ENCODE measurements at regions not wholly inside any gene's neighbourhood (a gene's known extent, or its start where the extent isn't known, plus 50 kb on each side); places are given as distances from the start of the nearest gene placed in this dataset.

DNA sequence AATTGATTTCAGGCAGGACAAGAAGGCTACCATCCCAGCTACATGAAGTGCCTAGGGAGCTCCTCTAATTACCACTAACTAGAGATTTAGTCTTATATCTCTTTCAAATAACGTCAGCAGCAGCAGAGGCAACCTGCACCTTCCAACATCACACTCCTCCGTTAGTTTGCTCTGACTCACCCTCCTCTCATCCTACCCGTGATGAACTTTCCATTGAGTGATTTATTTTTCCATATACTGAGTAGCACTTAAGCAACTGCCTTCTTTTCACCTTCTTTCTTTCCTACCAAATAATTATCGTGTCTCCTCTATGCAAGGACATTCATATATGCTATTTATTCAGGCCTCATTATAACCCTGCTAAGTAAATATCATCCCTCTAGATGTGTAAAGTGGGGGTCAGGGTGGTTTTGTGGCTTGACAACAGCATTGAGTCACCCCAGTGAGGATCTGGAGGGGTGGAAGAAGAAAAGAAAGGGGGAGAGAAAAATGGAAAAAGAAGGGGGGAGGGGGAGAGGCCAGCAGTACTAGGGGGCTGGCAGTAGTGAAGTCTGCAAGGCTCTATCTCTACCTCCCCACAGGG lies 64.6 kb upstream of the CAST start:
- H3K4me3 ChIP-seq (ENCODE audit: low read length), result no peak overlapping the region
- H3K36me3 ChIP-seq (ENCODE audit: control insufficient read depth, insufficient read depth, low read length), result no peaks in the 10 kb centered on the region
- H3K56ac ChIP-seq (ENCODE audit: low read length), result no peak overlapping the region
- no peak overlapping the region for H3K4ac ChIP-seq (ENCODE audit: low read depth, low read length)
- no peak overlapping the region for H3K23ac ChIP-seq (ENCODE audit: low read length)
- no peak overlapping the region for H2AK5ac ChIP-seq (ENCODE audit: low read length)
- no peak overlapping the region for H3K18ac ChIP-seq (ENCODE audit: low read length)
- H4K8ac ChIP-seq (ENCODE audit: low read depth, low read length), result no peak overlapping the region
- H3K79me1 ChIP-seq (ENCODE audit: low read length), result no peaks in the 10 kb centered on the region
- H4K5ac ChIP-seq (ENCODE audit: low read length), result no peak overlapping the region
- WGBS (ENCODE audit: extremely low coverage, insufficient coverage, low lambda C conversion rate), result no CpG with 5 or more reads among the region's 4 CpGs
- no peak for DNase-seq
- H3K79me2 ChIP-seq (ENCODE audit: control insufficient read depth, insufficient read depth, low read length), result no peaks in the 10 kb centered on the region
- H3K27me3 ChIP-seq (ENCODE audit: insufficient read depth, low read length, poor library complexity), result no peaks in the 10 kb centered on the region
- H2BK15ac ChIP-seq (replicated peaks; ENCODE audit: low read depth), result no peak overlapping the region
- no peak overlapping the region for H3K9ac ChIP-seq (ENCODE audit: low read length)
- no peak overlapping the region for H2BK120ac ChIP-seq (ENCODE audit: low read depth, low read length)
- H3K27ac ChIP-seq (ENCODE audit: low read depth, low read length), result no peak overlapping the region
- H3K4me1 ChIP-seq (ENCODE audit: control insufficient read depth, low read depth, low read length), result no peaks in the 10 kb centered on the region
- H3K4me2 ChIP-seq (ENCODE audit: low read length), result no peak overlapping the region
- no peak overlapping the region for H2BK5ac ChIP-seq (ENCODE audit: low read length)

DNA sequence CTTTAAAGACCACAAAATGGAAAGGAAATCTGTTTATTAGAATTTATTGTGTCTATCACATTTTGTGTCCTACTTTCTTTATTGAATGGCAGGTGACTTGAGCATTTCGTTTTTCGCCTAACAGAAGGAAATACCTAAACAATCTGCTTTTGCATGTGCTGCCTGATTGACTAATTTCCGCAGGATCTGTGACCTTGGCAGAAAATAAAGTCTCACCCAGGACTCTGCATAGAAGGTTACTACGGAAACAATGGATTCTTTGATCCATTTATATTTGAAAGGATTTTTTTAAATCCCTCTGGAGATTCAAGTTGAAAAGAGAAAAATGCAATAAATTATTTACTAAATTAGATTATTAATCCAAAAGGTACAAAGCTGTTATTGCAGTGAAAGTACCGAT lies 61.0 kb upstream of the CAST start:
- Histone ChIP-seq H3K56ac (ENCODE audit: low read length) (no peak overlapping the region), H4K8ac (ENCODE audit: low read depth, low read length) (no peak overlapping the region), H4K5ac (ENCODE audit: low read length) (no peak overlapping the region), H3K36me3 (ENCODE audit: control insufficient read depth, insufficient read depth, low read length) (no peaks in the 10 kb centered on the region), H3K4ac (ENCODE audit: low read depth, low read length) (no peak overlapping the region), H3K23ac (ENCODE audit: low read length) (no peak overlapping the region), H2BK5ac (ENCODE audit: low read length) (no peak overlapping the region), H3K4me3 (ENCODE audit: low read length) (no peak overlapping the region), H3K79me1 (ENCODE audit: low read length) (no peaks in the 10 kb centered on the region), H3K27ac (ENCODE audit: low read depth, low read length) (no peak overlapping the region), H3K9ac (ENCODE audit: low read length) (no peak overlapping the region), H3K79me2 (ENCODE audit: control insufficient read depth, insufficient read depth, low read length) (no peaks in the 10 kb centered on the region), H2AK5ac (ENCODE audit: low read length) (no peak overlapping the region), H3K4me1 (ENCODE audit: control insufficient read depth, low read depth, low read length) (no peaks in the 10 kb centered on the region), H3K27me3 (ENCODE audit: insufficient read depth, low read length, poor library complexity) (no peaks in the 10 kb centered on the region), H2BK120ac (ENCODE audit: low read depth, low read length) (no peak overlapping the region), H3K18ac (ENCODE audit: low read length) (no peak overlapping the region), H2BK15ac (replicated peaks; ENCODE audit: low read depth) (no peak overlapping the region), H3K4me2 (ENCODE audit: low read length) (no peak overlapping the region)
- WGBS (ENCODE audit: extremely low coverage, insufficient coverage, low lambda C conversion rate), result no CpG with 5 or more reads among the region's 5 CpGs
- no peak for DNase-seq

DNA sequence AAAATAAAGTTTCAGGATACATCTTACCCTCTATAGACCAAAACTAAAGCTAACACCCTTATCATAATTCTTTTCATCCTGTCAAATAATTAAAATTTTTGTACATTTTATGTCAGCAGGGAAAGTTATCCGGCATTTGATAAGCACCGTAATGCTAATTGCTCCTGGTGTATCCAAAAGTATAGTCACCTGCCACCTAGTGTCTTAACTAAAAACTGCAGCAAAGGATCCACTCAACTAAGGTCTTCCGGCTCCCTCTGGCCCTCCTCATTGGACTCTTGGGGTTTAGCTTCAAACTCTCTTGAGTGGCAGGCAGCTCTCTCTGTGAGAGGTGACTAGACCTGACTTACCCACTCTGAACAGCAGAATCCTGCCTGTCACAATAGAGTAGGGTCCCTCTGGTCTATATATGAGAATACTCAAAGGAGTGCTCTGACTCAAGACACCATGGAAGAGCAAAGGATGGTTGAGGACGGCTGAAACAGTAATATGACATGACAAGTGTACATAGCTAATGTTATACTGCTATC lies 60.4 kb upstream of the CAST start:
- DNase-seq, result peak; percentile 73
- H4K5ac ChIP-seq (ENCODE audit: low read length), result no peak overlapping the region
- H3K23ac ChIP-seq (ENCODE audit: low read length), result no peak overlapping the region
- H3K4me1 ChIP-seq (ENCODE audit: control insufficient read depth, low read depth, low read length), result no peaks in the 10 kb centered on the region
- no peak overlapping the region for H3K9ac ChIP-seq (ENCODE audit: low read length)
- WGBS (ENCODE audit: extremely low coverage, insufficient coverage, low lambda C conversion rate), result no CpG with 5 or more reads among the region's 4 CpGs
- H3K27ac ChIP-seq (ENCODE audit: low read depth, low read length), result no peak overlapping the region
- H3K56ac ChIP-seq (ENCODE audit: low read length), result no peak overlapping the region
- no peaks in the 10 kb centered on the region for H3K27me3 ChIP-seq (ENCODE audit: insufficient read depth, low read length, poor library complexity)
- H3K79me1 ChIP-seq (ENCODE audit: low read length), result no peaks in the 10 kb centered on the region
- no peak overlapping the region for H2BK15ac ChIP-seq (replicated peaks; ENCODE audit: low read depth)
- no peak overlapping the region for H3K18ac ChIP-seq (ENCODE audit: low read length)
- no peaks in the 10 kb centered on the region for H3K79me2 ChIP-seq (ENCODE audit: control insufficient read depth, insufficient read depth, low read length)
- no peak overlapping the region for H3K4me2 ChIP-seq (ENCODE audit: low read length)
- no peaks in the 10 kb centered on the region for H3K36me3 ChIP-seq (ENCODE audit: control insufficient read depth, insufficient read depth, low read length)
- H3K4me3 ChIP-seq (ENCODE audit: low read length), result no peak overlapping the region
- H4K8ac ChIP-seq (ENCODE audit: low read depth, low read length), result no peak overlapping the region
- no peak overlapping the region for H2AK5ac ChIP-seq (ENCODE audit: low read length)
- no peak overlapping the region for H3K4ac ChIP-seq (ENCODE audit: low read depth, low read length)
- H2BK120ac ChIP-seq (ENCODE audit: low read depth, low read length), result no peak overlapping the region
- H2BK5ac ChIP-seq (ENCODE audit: low read length), result no peak overlapping the region

DNA sequence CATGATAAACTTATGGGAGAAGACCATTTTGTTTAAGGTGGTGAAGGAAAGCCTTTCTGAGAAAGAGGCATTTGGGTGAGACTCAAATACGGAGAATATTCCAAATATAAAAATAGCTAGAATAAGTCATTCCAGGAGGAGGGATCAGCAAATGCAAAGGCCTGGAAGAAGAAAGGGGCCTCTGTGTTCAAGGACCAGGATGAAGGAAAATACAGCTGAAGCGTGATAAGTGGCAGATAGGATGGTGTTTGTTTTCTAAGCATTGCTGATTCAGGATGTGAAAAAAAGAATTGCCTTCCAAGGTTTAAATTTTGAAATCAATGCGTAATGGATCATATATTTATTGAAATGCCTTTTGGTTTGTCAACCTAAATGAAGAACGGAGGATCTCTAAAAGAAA lies 59.4 kb upstream of the CAST start:
- H3K9ac ChIP-seq (ENCODE audit: low read length), result no peak overlapping the region
- H3K4ac ChIP-seq (ENCODE audit: low read depth, low read length), result no peak overlapping the region
- H4K5ac ChIP-seq (ENCODE audit: low read length), result no peak overlapping the region
- no peak overlapping the region for H3K23ac ChIP-seq (ENCODE audit: low read length)
- H3K79me2 ChIP-seq (ENCODE audit: control insufficient read depth, insufficient read depth, low read length), result no peaks in the 10 kb centered on the region
- no peak overlapping the region for H3K4me3 ChIP-seq (ENCODE audit: low read length)
- H3K36me3 ChIP-seq (ENCODE audit: control insufficient read depth, insufficient read depth, low read length), result no peaks in the 10 kb centered on the region
- H3K4me2 ChIP-seq (ENCODE audit: low read length), result no peak overlapping the region
- no peak overlapping the region for H3K56ac ChIP-seq (ENCODE audit: low read length)
- no CpG with 5 or more reads among the region's 4 CpGs for WGBS (ENCODE audit: extremely low coverage, insufficient coverage, low lambda C conversion rate)
- no peaks in the 10 kb centered on the region for H3K27me3 ChIP-seq (ENCODE audit: insufficient read depth, low read length, poor library complexity)
- H4K8ac ChIP-seq (ENCODE audit: low read depth, low read length), result no peak overlapping the region
- H2BK5ac ChIP-seq (ENCODE audit: low read length), result no peak overlapping the region
- H3K79me1 ChIP-seq (ENCODE audit: low read length), result no peaks in the 10 kb centered on the region
- no peaks in the 10 kb centered on the region for H3K4me1 ChIP-seq (ENCODE audit: control insufficient read depth, low read depth, low read length)
- H3K27ac ChIP-seq (ENCODE audit: low read depth, low read length), result no peak overlapping the region
- no peak overlapping the region for H2BK15ac ChIP-seq (replicated peaks; ENCODE audit: low read depth)
- H3K18ac ChIP-seq (ENCODE audit: low read length), result no peak overlapping the region
- DNase-seq, result no peak
- no peak overlapping the region for H2BK120ac ChIP-seq (ENCODE audit: low read depth, low read length)
- H2AK5ac ChIP-seq (ENCODE audit: low read length), result no peak overlapping the region

DNA sequence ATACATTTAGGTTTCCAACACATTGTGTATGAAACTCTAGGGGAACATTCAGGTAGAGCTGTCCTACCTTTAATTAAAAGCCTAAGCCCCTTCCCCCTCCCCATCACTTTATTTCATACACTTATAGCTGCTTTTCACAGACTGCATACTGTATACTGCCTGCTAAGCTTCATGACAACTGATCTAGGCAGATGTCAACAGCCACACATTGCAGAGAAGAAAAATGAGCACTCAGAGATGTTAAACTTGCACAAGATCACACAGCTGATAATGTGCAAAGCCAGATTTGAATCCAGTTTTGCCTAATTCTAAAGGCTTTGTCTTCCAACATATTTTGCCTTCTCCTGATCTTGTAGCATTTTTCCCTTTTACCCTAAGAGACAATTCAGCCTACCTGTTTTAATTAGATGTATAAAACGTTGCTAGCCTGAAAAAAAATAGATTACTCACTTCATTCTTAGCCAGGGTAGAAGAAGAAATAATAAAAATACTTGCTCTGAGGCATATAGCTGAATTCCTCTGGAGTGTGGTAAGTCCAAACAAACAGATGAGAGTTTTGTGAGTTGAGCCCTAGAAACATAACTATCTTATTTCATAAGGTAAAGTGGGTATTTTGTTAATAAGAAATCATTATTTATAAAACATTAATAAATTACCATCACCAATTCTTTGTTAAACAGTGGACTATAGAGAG lies 56.9 kb upstream of the CAST start:
- Histone ChIP-seq H3K79me1 (ENCODE audit: low read length) (no peaks in the 10 kb centered on the region), H3K4me2 (ENCODE audit: low read length) (no peak overlapping the region), H3K36me3 (ENCODE audit: control insufficient read depth, insufficient read depth, low read length) (no peaks in the 10 kb centered on the region), H3K4ac (ENCODE audit: low read depth, low read length) (no peak overlapping the region), H2BK5ac (ENCODE audit: low read length) (no peak overlapping the region), H3K9ac (ENCODE audit: low read length) (no peak overlapping the region), H3K56ac (ENCODE audit: low read length) (no peak overlapping the region), H2BK120ac (ENCODE audit: low read depth, low read length) (no peak overlapping the region), H3K4me1 (ENCODE audit: control insufficient read depth, low read depth, low read length) (no peaks in the 10 kb centered on the region), H2AK5ac (ENCODE audit: low read length) (no peak overlapping the region), H3K23ac (ENCODE audit: low read length) (no peak overlapping the region), H3K18ac (ENCODE audit: low read length) (no peak overlapping the region), H3K79me2 (ENCODE audit: control insufficient read depth, insufficient read depth, low read length) (no peaks in the 10 kb centered on the region), H2BK15ac (replicated peaks; ENCODE audit: low read depth) (no peak overlapping the region), H3K27ac (ENCODE audit: low read depth, low read length) (no peak overlapping the region), H3K27me3 (ENCODE audit: insufficient read depth, low read length, poor library complexity) (no peaks in the 10 kb centered on the region), H4K8ac (ENCODE audit: low read depth, low read length) (no peak overlapping the region), H3K4me3 (ENCODE audit: low read length) (no peak overlapping the region), H4K5ac (ENCODE audit: low read length) (no peak overlapping the region)
- no peak for DNase-seq
- no CpG with 5 or more reads among the region's 1 CpG for WGBS (ENCODE audit: extremely low coverage, insufficient coverage, low lambda C conversion rate)

DNA sequence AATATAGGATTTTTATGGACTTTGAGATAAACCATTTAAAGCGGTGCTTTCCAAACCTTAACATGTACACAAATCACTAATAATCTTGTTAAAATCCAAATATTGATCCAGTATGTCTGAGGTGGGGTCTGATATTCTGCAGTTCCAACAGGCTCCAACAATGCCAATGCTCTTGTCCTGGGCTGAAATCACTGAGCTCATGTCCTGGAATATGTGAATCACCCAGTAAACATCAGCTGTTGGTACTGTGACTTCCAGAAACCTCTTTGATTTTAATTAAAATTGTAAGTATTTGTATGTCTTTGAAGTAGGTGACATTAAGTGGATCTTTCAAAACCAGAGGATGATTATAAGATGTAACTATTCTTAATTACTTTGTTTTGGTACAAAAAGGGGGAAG lies 52.8 kb upstream of the CAST start:
- H3K79me1 ChIP-seq (ENCODE audit: low read length), result no peaks in the 10 kb centered on the region
- no peak overlapping the region for H3K4me2 ChIP-seq (ENCODE audit: low read length)
- H3K4ac ChIP-seq (ENCODE audit: low read depth, low read length), result no peak overlapping the region
- H2BK5ac ChIP-seq (ENCODE audit: low read length), result no peak overlapping the region
- H2BK120ac ChIP-seq (ENCODE audit: low read depth, low read length), result no peak overlapping the region
- WGBS (ENCODE audit: extremely low coverage, insufficient coverage, low lambda C conversion rate), result no CpG with 5 or more reads among the region's 1 CpG
- no peak overlapping the region for H3K23ac ChIP-seq (ENCODE audit: low read length)
- no peak overlapping the region for H3K9ac ChIP-seq (ENCODE audit: low read length)
- no peak overlapping the region for H2AK5ac ChIP-seq (ENCODE audit: low read length)
- H3K56ac ChIP-seq (ENCODE audit: low read length), result no peak overlapping the region
- H3K79me2 ChIP-seq (ENCODE audit: control insufficient read depth, insufficient read depth, low read length), result no peaks in the 10 kb centered on the region
- no peak overlapping the region for H3K18ac ChIP-seq (ENCODE audit: low read length)
- H2BK15ac ChIP-seq (replicated peaks; ENCODE audit: low read depth), result no peak overlapping the region
- no peak overlapping the region for H4K5ac ChIP-seq (ENCODE audit: low read length)
- no peak overlapping the region for H4K8ac ChIP-seq (ENCODE audit: low read depth, low read length)
- no peaks in the 10 kb centered on the region for H3K4me1 ChIP-seq (ENCODE audit: control insufficient read depth, low read depth, low read length)
- no peaks in the 10 kb centered on the region for H3K27me3 ChIP-seq (ENCODE audit: insufficient read depth, low read length, poor library complexity)
- no peak overlapping the region for H3K4me3 ChIP-seq (ENCODE audit: low read length)
- H3K36me3 ChIP-seq (ENCODE audit: control insufficient read depth, insufficient read depth, low read length), result no peaks in the 10 kb centered on the region
- no peak overlapping the region for H3K27ac ChIP-seq (ENCODE audit: low read depth, low read length)
- DNase-seq, result no peak
